ENCODE measurements at regions not wholly inside any gene's neighbourhood (a gene's known extent, or its start where the extent isn't known, plus 50 kb on each side); places are given as distances from the start of the nearest gene placed in this dataset.

DNA sequence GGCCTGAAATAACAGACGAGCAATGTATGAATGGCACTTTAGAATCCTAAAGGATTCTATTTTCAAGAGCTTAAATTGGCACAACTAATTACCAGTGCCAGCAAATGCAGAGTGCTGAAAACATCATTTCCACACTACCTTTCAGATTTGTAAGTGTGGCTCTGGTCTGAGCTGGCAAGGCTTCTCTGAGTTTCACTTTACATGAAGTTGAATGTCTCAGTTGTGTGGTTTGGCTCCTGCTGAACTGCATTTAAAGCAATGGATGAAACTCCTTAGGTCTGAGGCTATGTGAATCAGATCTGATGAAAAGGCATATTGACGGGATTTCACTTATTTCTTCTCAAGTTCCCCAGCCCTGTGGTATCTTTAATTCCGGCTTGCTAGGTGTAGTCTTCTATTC is 114.8 kb upstream of the PTGFR start:
- TF ChIP-seq CTCF (conservative IDR thresholded peaks at IDR 0.05; ENCODE audit: low read depth, low read length) (no peak), EZH2 (IDR thresholded peaks at IDR 0.05; ENCODE audit: low read length, unreplicated experiment) (no peak), EZH2phosphoT487 (IDR thresholded peaks at IDR 0.05; ENCODE audit: borderline replicate concordance, low read length) (no peak)

Data from PC-3 (cell line).